Transverse colon (tissue), 4 donors: ENCODE measurements at regions not wholly inside any gene's neighbourhood (a gene's known extent, or its start where the extent isn't known, plus 50 kb on each side); places are given as distances from the start of the nearest gene placed in this dataset.
A peak's percentile ranks its signal among the peaks of the same experiment; 100 is the strongest.

Source experiments
- DNase-seq: peaks from one replicate; pipeline ENCODE4 v3.0.0-alpha.2; 2019
- H3K27ac ChIP-seq, 4 donors: fragments of 200-600 bp; sonication (generic); 2 replicates each; pipeline ENCODE4 v1.5.1; 2016 to 2018; ENCODE audit warnings: inconsistent platforms in 4 of 4
- H3K27me3 ChIP-seq: fragments of 200-600 bp; sonication (generic); 2 replicates; pipeline ENCODE4 v1.5.1; 2017; ENCODE audit warnings: inconsistent platforms
- H3K36me3 ChIP-seq, 4 donors: fragments of 200-600 bp; sonication (generic); 2 replicates each; pipeline ENCODE4 v1.5.1; 2017 to 2019; ENCODE audit warnings: inconsistent platforms in 4 of 4
- H3K4me1 ChIP-seq, 4 donors: fragments of 200-600 bp; sonication (generic); 2 replicates each; pipeline ENCODE4 v1.5.1; 2017 to 2020; ENCODE audit warnings: inconsistent platforms in 4 of 4
- H3K4me3 ChIP-seq, 4 donors: fragments of 200-600 bp; sonication (generic); 1 replicate in 1 of 4; 2 replicates in 3 of 4; pipeline versions ENCODE4 v1.5.1 to v1.6.1; 2017 to 2019; ENCODE audit warnings: inconsistent platforms in 4 of 4
- H3K9me3 ChIP-seq, 2 donors: fragments of 200-600 bp; sonication (generic); 2 replicates each; pipeline ENCODE4 v1.5.1; 2017 to 2019; ENCODE audit warnings: inconsistent platforms in 2 of 2
- EP300 ChIP-seq: sonication (generic); formaldehyde crosslinking; IDR thresholded peaks from one replicate; pipeline ENCODE4 v1.6.1; 2017; ENCODE audit warnings: antibody characterized with exemption, low read depth
- POLR2A ChIP-seq: fragments of 450-650 bp; IDR thresholded peaks from one replicate; pipeline ENCODE4 v1.6.1; 2016; ENCODE audit warnings: antibody characterized with exemption, mild to moderate bottlenecking, moderate library complexity
- POLR2AphosphoS5 ChIP-seq, 3 donors: sonication (generic); formaldehyde crosslinking; IDR thresholded peaks; one replicate each; pipeline ENCODE4 v1.6.1; 2016; ENCODE audit warnings: antibody characterized with exemption in 3 of 3
- WGBS, 2 donors: methylation state at CpG; one replicate each; pipeline ENCODE4 v1.1.5; 2018; ENCODE audit warnings: low coverage in 1 of 2; 5-methylcytosine and 5-hydroxymethylcytosine counted together
- in situ Hi-C, 4 donors: fragments of 200-750 bp; cut with MboI; loops; one replicate each; pipeline versions ENCODE4 v1.15.0 to v1.15.1; 2017; ENCODE audit warnings: low sequenced_read_pairs in 3 of 4, low pct_ligation_motif_present in 1 of 4, low pct_unique_long_range_greater_than_20kb in 1 of 4
- intact Hi-C: fragments of 100-400 bp; cut with DNase I; formaldehyde crosslinking; loops from one replicate; pipeline ENCODE4 v1.15.1; 2023; ENCODE audit warnings: low total_unique reads
- TF ChIP-seq, protein P1 (sequence below), 5 experiments: fragments of 200-600 bp in 3 of 5; fragments of 450-650 bp in 2 of 5; sonication (generic) in 3 of 5; IDR thresholded peaks; 1 replicate in 2 of 5; 2 replicates in 3 of 5; pipeline ENCODE4 v1.5.1; 2016 to 2017; ENCODE audit warnings: antibody characterized with exemption in 5 of 5, inconsistent platforms in 3 of 5, mild to moderate bottlenecking in 2 of 5, moderate library complexity in 1 of 5

DNA sequence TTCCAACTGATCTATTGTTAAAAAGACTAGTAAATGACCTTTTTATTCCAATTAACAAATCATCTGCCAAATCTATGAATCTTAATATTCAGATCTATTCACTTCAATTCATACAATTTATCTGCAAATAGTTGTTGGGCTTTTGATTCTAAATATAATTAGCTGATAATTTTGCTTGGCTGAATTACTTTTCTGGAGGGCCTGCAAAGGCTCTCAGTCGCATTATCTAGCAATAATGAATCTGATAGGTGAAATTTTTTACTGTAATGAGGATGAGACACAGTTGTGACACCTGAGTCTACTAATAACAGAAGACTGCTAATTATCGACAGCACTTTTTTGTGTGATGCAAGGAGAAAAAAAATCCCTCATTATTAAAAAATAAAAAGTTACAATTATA is 565.1 kb downstream of the ZEB2 start:
- 79 to 96% methylated on average over 2 of the region's 2 CpGs for WGBS, 2 donors
- H3K36me3 ChIP-seq: no peaks in the 10 kb centered on the region
- no peaks in the 10 kb centered on the region for H3K4me1 ChIP-seq
- no peaks in the 10 kb centered on the region for H3K9me3 ChIP-seq
- no peaks in the 10 kb centered on the region for H3K27me3 ChIP-seq
- no peak for DNase-seq
- no peak overlapping the region for H3K4me3 ChIP-seq
- H3K27ac ChIP-seq: peak overlapping the region in 3 of 4 donors; percentile 0 to 38 (median 8)
- intact Hi-C loops: no loop called here
- no peak for TF ChIP-seq POLR2AphosphoS5 (IDR thresholded peaks at IDR 0.05)
- TF ChIP-seq, protein P1, sequence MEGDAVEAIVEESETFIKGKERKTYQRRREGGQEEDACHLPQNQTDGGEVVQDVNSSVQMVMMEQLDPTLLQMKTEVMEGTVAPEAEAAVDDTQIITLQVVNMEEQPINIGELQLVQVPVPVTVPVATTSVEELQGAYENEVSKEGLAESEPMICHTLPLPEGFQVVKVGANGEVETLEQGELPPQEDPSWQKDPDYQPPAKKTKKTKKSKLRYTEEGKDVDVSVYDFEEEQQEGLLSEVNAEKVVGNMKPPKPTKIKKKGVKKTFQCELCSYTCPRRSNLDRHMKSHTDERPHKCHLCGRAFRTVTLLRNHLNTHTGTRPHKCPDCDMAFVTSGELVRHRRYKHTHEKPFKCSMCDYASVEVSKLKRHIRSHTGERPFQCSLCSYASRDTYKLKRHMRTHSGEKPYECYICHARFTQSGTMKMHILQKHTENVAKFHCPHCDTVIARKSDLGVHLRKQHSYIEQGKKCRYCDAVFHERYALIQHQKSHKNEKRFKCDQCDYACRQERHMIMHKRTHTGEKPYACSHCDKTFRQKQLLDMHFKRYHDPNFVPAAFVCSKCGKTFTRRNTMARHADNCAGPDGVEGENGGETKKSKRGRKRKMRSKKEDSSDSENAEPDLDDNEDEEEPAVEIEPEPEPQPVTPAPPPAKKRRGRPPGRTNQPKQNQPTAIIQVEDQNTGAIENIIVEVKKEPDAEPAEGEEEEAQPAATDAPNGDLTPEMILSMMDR (IDR thresholded peaks at IDR 0.05): no peak
- TF ChIP-seq POLR2A: no peak
- no peak for TF ChIP-seq EP300
- in situ Hi-C loops: no loop called here

DNA sequence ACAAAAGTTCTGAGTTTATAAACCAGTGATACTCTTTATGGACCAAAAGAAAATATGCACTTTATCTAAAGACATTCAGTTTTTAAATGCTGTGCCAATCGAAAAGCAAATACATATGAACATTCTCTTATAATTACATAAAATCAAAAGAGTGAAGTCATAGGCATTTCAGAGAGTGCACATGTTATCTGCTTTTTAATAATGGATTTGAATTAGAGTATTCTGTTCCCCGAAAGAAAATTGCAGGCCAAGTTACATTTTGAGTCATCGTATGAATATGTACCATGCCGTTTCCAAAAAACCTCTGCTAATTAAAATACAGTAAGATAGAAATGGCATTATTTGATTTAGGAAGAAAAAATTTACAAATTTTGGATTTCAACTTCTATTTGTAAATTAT is 565.7 kb downstream of the ZEB2 start:
- Histone ChIP-seq H3K36me3 (no peaks in the 10 kb centered on the region), H3K27ac (peak overlapping the region in 2 of 4 donors; percentile 0 to 27), H3K9me3 (no peaks in the 10 kb centered on the region), H3K4me3 (no peak overlapping the region), H3K27me3 (no peaks in the 10 kb centered on the region), H3K4me1 (no peaks in the 10 kb centered on the region)
- TF ChIP-seq EP300 (no peak), POLR2AphosphoS5 (IDR thresholded peaks at IDR 0.05) (no peak), POLR2A (no peak)
- TF ChIP-seq, protein P1 (IDR thresholded peaks at IDR 0.05): no peak
- in situ Hi-C loops (no loop called here), intact Hi-C loops (no loop called here)
- WGBS, 2 donors: 71 to 74% methylated on average over 4 of the region's 4 CpGs
- DNase-seq: no peak

DNA sequence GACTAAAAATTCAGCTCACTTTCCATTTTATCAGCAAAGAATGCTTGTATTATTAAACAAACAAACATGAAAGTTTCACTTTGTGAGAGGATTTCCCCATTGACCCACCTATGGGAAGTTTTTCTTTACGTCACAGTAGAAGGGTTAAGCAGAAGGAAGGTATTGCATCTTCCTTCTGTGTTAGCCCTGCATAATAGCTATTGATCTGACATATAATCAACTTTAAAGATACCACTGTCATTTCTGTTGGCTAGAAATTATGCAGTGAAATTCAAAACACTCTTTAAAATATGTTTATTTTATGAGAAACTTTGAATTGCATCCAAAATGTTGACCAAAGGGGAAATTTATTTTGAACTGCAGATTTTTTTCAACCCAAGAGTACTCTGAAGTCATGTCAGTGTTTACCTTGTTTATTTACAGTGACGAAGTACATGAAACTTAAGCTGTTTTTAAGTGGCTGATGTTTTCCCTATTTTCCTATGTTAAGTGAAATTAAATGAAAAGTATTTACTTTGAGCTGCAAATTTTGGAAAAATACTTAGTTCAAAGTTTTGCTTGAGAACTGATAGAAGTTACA is 566.4 kb downstream of the ZEB2 start:
- no peaks in the 10 kb centered on the region for H3K36me3 ChIP-seq
- in situ Hi-C loops (no loop called here), intact Hi-C loops (no loop called here)
- no peak for DNase-seq
- H3K9me3 ChIP-seq: no peaks in the 10 kb centered on the region
- no peaks in the 10 kb centered on the region for H3K4me1 ChIP-seq
- no peak overlapping the region for H3K4me3 ChIP-seq
- peak overlapping the region; percentile 0 to 31 (median 15) for H3K27ac ChIP-seq
- WGBS, 2 donors: 67 to 79% methylated on average over 2 of the region's 2 CpGs
- H3K27me3 ChIP-seq: no peaks in the 10 kb centered on the region
- TF ChIP-seq POLR2AphosphoS5 (IDR thresholded peaks at IDR 0.05) (no peak), POLR2A (no peak), EP300 (no peak)
- TF ChIP-seq, protein P1 (IDR thresholded peaks at IDR 0.05): no peak

DNA sequence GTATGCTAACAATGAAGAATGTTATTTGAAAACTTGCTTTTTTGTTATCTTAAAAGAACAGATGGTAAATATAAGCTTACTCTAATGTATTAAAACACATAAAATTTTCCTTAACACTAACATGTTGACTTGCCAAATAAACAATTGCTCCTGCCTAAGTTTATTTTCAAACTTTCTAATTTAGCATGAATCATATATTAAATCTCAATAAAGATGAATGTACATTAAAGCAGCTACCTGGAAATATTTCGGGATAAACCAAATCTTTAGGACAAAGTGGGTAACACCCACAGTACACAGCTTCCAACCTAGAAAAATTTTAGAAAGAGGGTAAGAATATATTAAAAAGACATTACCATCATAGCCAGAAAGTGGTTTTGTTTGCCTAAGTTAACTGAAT is 567.4 kb downstream of the ZEB2 start:
- intact Hi-C loops: no loop called here
- DNase-seq: no peak
- H3K27ac ChIP-seq: peak overlapping the region in 2 of 4 donors; percentile 27 to 31

More for the DNA sequence above, 567.4 kb downstream of the ZEB2 start:
- Histone ChIP-seq H3K9me3 (no peaks in the 10 kb centered on the region), H3K36me3 (no peaks in the 10 kb centered on the region), H3K27me3 (no peaks in the 10 kb centered on the region), H3K4me1 (no peaks in the 10 kb centered on the region), H3K4me3 (no peak overlapping the region)
- WGBS, 2 donors: 67 to 81% methylated on average over 1 of the region's 1 CpG
- TF ChIP-seq EP300 (no peak), POLR2AphosphoS5 (IDR thresholded peaks at IDR 0.05) (no peak), POLR2A (no peak)
- TF ChIP-seq, protein P1 (IDR thresholded peaks at IDR 0.05): no peak
- in situ Hi-C loops: no loop called here
